ENCODE measurements at regions not wholly inside any gene's neighbourhood (a gene's known extent, or its start where the extent isn't known, plus 50 kb on each side); places are given as distances from the start of the nearest gene placed in this dataset.

DNA sequence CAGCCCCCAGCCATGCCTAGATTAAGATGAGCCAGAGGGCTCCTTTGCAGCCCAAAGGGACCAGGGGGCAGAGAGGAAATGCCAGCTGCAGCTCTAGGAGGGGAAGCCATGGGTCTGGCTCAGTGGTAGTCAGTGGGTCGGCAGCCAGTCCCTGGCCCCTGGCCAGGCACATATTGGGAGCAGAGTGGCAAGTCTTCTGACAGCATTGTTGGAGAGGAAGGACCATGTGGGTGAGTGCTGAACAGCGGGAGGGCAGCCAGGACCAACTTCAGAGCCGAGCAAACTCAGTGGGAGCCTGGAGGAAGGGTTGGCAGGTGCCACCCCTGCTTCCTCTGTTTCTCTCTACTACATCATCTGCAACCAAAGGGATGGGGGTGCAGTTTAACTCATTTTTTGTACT lies 140.5 kb upstream of the PELI1 start:
- H3K36me3 ChIP-seq (ENCODE audit: control insufficient read depth, insufficient read depth, low read length), result no peaks in the 10 kb centered on the region
- peaks cover 55% of the 10 kb centered on the region for H3K4me1 ChIP-seq (ENCODE audit: control insufficient read depth, insufficient read depth, low read length)
- H3K27ac ChIP-seq (ENCODE audit: low read depth, low read length), result no peak overlapping the region
- H3K27me3 ChIP-seq (ENCODE audit: control insufficient read depth, insufficient read depth, low read length), result 0 out of 2 replicates have a peak, but pooled peaks cover 5% of the 10 kb centered on the region
- H3K4me3 ChIP-seq (ENCODE audit: low read depth, low read length), result no peak overlapping the region
- H3K9me3 ChIP-seq (ENCODE audit: control insufficient read depth, insufficient read depth, low read depth, low read length), result no peaks in the 10 kb centered on the region
- no peak overlapping the region for H3K9ac ChIP-seq (ENCODE audit: low read length)

DNA sequence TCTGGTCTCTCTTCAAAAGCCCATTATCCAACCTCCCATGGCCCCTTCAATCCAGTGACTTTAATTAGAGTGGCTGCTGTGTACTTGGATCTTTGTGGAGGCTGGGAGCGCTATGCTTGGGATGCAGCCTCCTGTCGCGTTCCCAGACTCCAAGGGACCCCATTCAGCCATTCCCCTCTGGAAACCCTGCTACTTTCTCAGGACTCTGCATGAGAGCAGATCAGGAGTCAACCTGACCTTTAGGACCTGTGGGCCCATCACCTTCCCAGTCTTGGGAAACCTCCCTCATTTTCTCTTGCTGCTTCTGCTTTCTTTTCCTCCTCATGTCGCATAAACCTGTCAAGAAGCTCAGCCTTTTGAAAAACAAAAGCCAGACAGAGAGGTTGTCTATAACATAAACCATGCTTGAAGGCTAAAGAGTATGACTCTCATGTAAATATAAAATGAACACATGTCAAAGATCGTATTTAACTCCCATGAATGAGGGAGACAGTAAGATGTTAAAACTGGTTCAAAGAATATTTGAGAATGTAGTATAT lies 143.1 kb upstream of the PELI1 start:
- Histone ChIP-seq H3K4me1 (ENCODE audit: control insufficient read depth, insufficient read depth, low read length) (peaks cover 51% of the 10 kb centered on the region), H3K27ac (ENCODE audit: low read depth, low read length) (no peak overlapping the region), H3K9ac (ENCODE audit: low read length) (no peak overlapping the region), H3K4me3 (ENCODE audit: low read depth, low read length) (no peak overlapping the region), H3K27me3 (ENCODE audit: control insufficient read depth, insufficient read depth, low read length) (0 out of 2 replicates have a peak, but pooled peaks cover 5% of the 10 kb centered on the region), H3K9me3 (ENCODE audit: control insufficient read depth, insufficient read depth, low read depth, low read length) (no peaks in the 10 kb centered on the region), H3K36me3 (ENCODE audit: control insufficient read depth, insufficient read depth, low read length) (no peaks in the 10 kb centered on the region)

GRCh38 chr2:64288321-64289193 lies 144.3 kb upstream of the PELI1 start:
- H3K27ac ChIP-seq (ENCODE audit: low read depth, low read length), result no peak overlapping the region
- 0 out of 2 replicates have a peak, but pooled peaks cover 5% of the 10 kb centered on the region for H3K27me3 ChIP-seq (ENCODE audit: control insufficient read depth, insufficient read depth, low read length)
- no peak overlapping the region for H3K9ac ChIP-seq (ENCODE audit: low read length)
- no peaks in the 10 kb centered on the region for H3K9me3 ChIP-seq (ENCODE audit: control insufficient read depth, insufficient read depth, low read depth, low read length)
- H3K4me3 ChIP-seq (ENCODE audit: low read depth, low read length), result no peak overlapping the region
- H3K4me1 ChIP-seq (ENCODE audit: control insufficient read depth, insufficient read depth, low read length), result peaks cover 50% of the 10 kb centered on the region
- no peaks in the 10 kb centered on the region for H3K36me3 ChIP-seq (ENCODE audit: control insufficient read depth, insufficient read depth, low read length)

- Histone ChIP-seq H3K36me3 (ENCODE audit: control insufficient read depth, insufficient read depth, low read length) (no peaks in the 10 kb centered on the region), H3K27ac (ENCODE audit: low read depth, low read length) (no peak overlapping the region)
These were observed 145.0 kb upstream of the PELI1 start for GRCh38 chr2:64289251-64289650.

DNA sequence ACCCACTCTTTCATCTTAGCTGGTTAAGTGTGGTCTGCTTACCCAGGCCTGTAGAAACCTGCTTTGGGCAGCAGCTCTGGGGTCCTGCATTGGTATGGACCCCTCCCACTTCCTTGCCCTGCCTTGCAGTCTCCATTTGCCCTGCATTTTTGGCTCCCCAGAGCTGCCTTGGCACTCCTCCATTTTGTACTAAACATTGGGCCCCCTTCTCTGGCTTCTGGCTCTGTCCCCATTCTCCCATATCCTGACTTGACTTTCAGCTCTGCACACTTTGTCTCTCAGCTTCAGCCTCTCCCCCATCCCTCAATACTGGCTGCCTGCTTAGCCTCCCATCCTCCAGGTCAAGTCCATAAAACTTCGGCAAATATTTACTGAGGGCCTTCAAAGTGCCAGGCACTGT lies 145.5 kb upstream of the PELI1 start:
- Histone ChIP-seq H3K9ac (ENCODE audit: low read length) (no peak overlapping the region), H3K36me3 (ENCODE audit: control insufficient read depth, insufficient read depth, low read length) (no peaks in the 10 kb centered on the region)

More at GRCh38 chr2:64289251-64289650, 145.0 kb upstream of the PELI1 start:
- H3K27me3 ChIP-seq (ENCODE audit: control insufficient read depth, insufficient read depth, low read length), result 0 out of 2 replicates have a peak, but pooled peaks cover 2% of the 10 kb centered on the region
- H3K4me1 ChIP-seq (ENCODE audit: control insufficient read depth, insufficient read depth, low read length), result peaks cover 43% of the 10 kb centered on the region
- no peak overlapping the region for H3K4me3 ChIP-seq (ENCODE audit: low read depth, low read length)
- no peaks in the 10 kb centered on the region for H3K9me3 ChIP-seq (ENCODE audit: control insufficient read depth, insufficient read depth, low read depth, low read length)
- no peak overlapping the region for H3K9ac ChIP-seq (ENCODE audit: low read length)

DNA sequence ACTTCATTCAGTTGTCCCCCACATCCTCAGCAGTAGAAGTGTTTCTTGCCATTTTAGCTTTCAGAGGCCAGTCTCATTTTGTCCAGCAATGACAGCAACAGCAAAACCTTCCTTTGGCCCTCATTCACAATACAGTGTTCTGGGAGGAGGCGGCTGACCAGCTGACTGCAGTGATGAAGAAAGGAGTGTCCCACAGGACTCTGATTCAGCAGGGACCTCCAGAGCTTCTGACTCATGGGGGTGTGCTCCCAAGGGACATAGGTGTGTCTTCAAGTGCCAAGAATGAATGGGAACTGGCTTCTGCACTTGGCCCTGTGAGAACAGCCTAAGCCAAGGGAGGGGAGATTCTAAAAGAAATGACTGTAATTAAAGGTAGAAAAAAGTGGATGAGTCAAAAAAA lies 147.0 kb upstream of the PELI1 start:
- Histone ChIP-seq H3K4me3 (ENCODE audit: low read depth, low read length) (no peak overlapping the region), H3K27me3 (ENCODE audit: control insufficient read depth, insufficient read depth, low read length) (no peaks in the 10 kb centered on the region), H3K9ac (ENCODE audit: low read length) (no peak overlapping the region), H3K36me3 (ENCODE audit: control insufficient read depth, insufficient read depth, low read length) (no peaks in the 10 kb centered on the region), H3K9me3 (ENCODE audit: control insufficient read depth, insufficient read depth, low read depth, low read length) (no peaks in the 10 kb centered on the region), H3K4me1 (ENCODE audit: control insufficient read depth, insufficient read depth, low read length) (peaks cover 29% of the 10 kb centered on the region), H3K27ac (ENCODE audit: low read depth, low read length) (no peak overlapping the region)

More for the DNA sequence above, 145.5 kb upstream of the PELI1 start:
- peaks cover 38% of the 10 kb centered on the region for H3K4me1 ChIP-seq (ENCODE audit: control insufficient read depth, insufficient read depth, low read length)
- H3K4me3 ChIP-seq (ENCODE audit: low read depth, low read length), result no peak overlapping the region
- H3K9me3 ChIP-seq (ENCODE audit: control insufficient read depth, insufficient read depth, low read depth, low read length), result no peaks in the 10 kb centered on the region
- no peaks in the 10 kb centered on the region for H3K27me3 ChIP-seq (ENCODE audit: control insufficient read depth, insufficient read depth, low read length)
- H3K27ac ChIP-seq (ENCODE audit: low read depth, low read length), result no peak overlapping the region

DNA sequence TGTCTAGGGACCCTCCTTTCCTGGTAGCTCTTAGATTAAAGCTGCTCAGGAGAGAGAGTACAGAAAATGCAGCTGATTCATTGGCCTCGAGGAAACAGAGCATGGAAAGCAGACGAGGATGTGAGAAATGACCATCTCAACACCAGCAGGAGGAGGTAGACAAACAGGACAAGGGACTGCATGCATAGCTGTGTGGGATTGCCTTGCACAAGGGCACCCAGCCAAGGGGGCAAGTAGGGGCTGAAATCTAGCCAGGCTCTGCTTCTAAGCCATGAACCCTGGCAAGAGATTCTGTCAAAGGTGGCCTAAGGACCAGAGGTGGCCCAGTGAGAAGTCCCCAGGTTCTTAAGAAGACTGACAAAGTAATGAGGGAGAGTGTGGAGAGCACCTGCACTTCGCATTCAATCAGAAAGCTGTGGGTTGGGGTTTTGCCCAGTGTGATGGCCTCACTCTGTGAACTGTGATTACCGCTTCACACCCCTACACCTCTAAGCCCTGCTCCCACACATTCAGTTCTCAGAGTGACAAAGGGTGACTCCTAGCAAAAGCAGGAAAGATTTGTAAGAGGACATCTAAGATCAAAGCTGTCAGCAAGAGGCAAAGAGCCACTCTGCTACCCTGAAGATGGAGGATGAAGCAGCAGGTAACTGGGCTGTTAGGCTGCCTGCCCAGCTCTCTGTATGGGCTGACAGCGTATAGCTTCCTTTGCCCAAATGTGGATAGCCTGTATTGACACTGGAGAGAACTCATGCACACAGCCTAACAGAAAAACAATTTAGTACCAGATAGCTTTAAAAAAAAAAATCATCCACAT lies 151.3 kb upstream of the PELI1 start:
- no peak overlapping the region for H3K27ac ChIP-seq (ENCODE audit: low read depth, low read length)
- H3K27me3 ChIP-seq (ENCODE audit: control insufficient read depth, insufficient read depth, low read length), result no peaks in the 10 kb centered on the region
- H3K4me3 ChIP-seq (ENCODE audit: low read depth, low read length), result no peak overlapping the region
- no peak overlapping the region for H3K9ac ChIP-seq (ENCODE audit: low read length)
- H3K4me1 ChIP-seq (ENCODE audit: control insufficient read depth, insufficient read depth, low read length), result no peaks in the 10 kb centered on the region
- H3K36me3 ChIP-seq (ENCODE audit: control insufficient read depth, insufficient read depth, low read length), result no peaks in the 10 kb centered on the region
- no peaks in the 10 kb centered on the region for H3K9me3 ChIP-seq (ENCODE audit: control insufficient read depth, insufficient read depth, low read depth, low read length)

GRCh38 chr2:64296140-64296480 lies 151.9 kb upstream of the PELI1 start:
- Histone ChIP-seq H3K4me3 (ENCODE audit: low read depth, low read length) (no peak overlapping the region), H3K4me1 (ENCODE audit: control insufficient read depth, insufficient read depth, low read length) (no peaks in the 10 kb centered on the region), H3K9me3 (ENCODE audit: control insufficient read depth, insufficient read depth, low read depth, low read length) (no peaks in the 10 kb centered on the region), H3K27ac (ENCODE audit: low read depth, low read length) (no peak overlapping the region), H3K36me3 (ENCODE audit: control insufficient read depth, insufficient read depth, low read length) (no peaks in the 10 kb centered on the region), H3K9ac (ENCODE audit: low read length) (no peak overlapping the region), H3K27me3 (ENCODE audit: control insufficient read depth, insufficient read depth, low read length) (no peaks in the 10 kb centered on the region)

DNA sequence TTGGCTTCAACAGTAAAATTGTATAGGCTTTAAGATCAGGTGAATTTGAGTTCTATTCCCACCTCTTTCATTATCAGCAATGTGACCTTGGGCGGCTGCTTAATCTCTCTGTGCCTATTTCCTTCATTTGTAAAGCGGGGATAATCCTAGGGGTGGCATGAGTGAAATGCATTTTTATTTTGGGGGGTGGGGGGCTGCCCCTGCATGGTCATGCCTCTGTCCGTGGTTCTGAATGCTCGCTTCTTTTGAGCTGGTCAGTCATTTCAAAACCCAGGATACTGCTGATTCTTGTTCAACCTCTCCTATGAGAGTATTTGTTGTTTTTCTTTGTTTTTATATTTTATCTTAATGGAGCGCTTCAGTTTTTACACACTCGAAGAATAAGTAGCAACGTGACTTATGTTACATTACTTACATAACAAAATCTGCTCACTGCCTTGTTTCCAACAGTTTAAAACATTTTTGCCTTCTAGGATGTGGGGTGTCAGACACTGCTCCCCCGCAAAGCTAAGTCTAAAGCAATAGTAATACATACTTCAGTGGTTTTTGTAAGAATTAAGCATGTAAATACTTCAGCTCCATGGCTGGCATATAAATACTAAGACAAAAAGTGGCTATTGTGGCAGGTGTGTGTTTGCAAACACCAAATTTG lies 152.6 kb upstream of the PELI1 start:
- Histone ChIP-seq H3K9ac (ENCODE audit: low read length) (no peak overlapping the region), H3K27me3 (ENCODE audit: control insufficient read depth, insufficient read depth, low read length) (no peaks in the 10 kb centered on the region), H3K4me3 (ENCODE audit: low read depth, low read length) (no peak overlapping the region), H3K36me3 (ENCODE audit: control insufficient read depth, insufficient read depth, low read length) (no peaks in the 10 kb centered on the region), H3K27ac (ENCODE audit: low read depth, low read length) (no peak overlapping the region), H3K9me3 (ENCODE audit: control insufficient read depth, insufficient read depth, low read depth, low read length) (no peaks in the 10 kb centered on the region), H3K4me1 (ENCODE audit: control insufficient read depth, insufficient read depth, low read length) (no peaks in the 10 kb centered on the region)

DNA sequence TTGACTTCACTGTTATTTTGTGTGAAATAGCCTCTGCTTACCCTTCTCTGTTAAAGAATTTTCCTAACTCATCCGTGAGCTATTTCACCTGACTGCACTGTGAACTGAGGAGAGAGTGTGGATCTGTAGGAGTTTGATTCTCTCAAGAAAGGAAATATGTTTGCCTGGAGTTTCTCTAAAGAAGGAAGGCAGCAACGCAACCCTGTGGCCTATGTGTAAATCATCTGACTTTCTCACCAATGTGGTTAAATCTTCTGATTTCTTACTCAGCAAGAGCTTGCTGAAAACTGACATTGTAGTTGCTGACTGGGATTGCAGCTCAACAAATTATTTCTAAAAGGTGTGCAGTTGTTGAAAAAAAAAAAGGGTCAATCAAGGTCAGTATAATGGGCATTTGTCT lies 153.9 kb upstream of the PELI1 start:
- H3K4me1 ChIP-seq (ENCODE audit: control insufficient read depth, insufficient read depth, low read length), result no peaks in the 10 kb centered on the region
- no peaks in the 10 kb centered on the region for H3K36me3 ChIP-seq (ENCODE audit: control insufficient read depth, insufficient read depth, low read length)
- no peak overlapping the region for H3K9ac ChIP-seq (ENCODE audit: low read length)
- no peak overlapping the region for H3K4me3 ChIP-seq (ENCODE audit: low read depth, low read length)
- no peak overlapping the region for H3K27ac ChIP-seq (ENCODE audit: low read depth, low read length)
- H3K9me3 ChIP-seq (ENCODE audit: control insufficient read depth, insufficient read depth, low read depth, low read length), result no peaks in the 10 kb centered on the region
- H3K27me3 ChIP-seq (ENCODE audit: control insufficient read depth, insufficient read depth, low read length), result no peaks in the 10 kb centered on the region
